PC-3 (cell line): ENCODE measurements at regions not wholly inside any gene's neighbourhood (a gene's known extent, or its start where the extent isn't known, plus 50 kb on each side); places are given as distances from the start of the nearest gene placed in this dataset.

Source experiments
- ATAC-seq: fragments of 200-7000 bp; cut with Tn5 transposase; 2 replicates; pipeline ENCODE4 v1.9.1; 2020; ENCODE audit warnings: mild to moderate bottlenecking, moderate library complexity
- BruUV-seq: library from RNA; stranded (reverse); fragments of 400-500 nt; replicated peaks from 2 replicates; lab custom pipeline; 2021; lab: Mats Ljungman, UMichigan
- CTCF ChIA-PET: fragments of 300-600 bp; sonication (Branson Sonifier 250); formaldehyde crosslinking; loops from one replicate; lab custom pipeline; 2022; ENCODE audit warnings: antibody characterized with exemption; lab: Charles Lee
- POLR2A ChIA-PET: fragments of 300-600 bp; sonication (Branson Sonifier 250); formaldehyde crosslinking; loops from one replicate; lab custom pipeline; 2022; ENCODE audit warnings: antibody characterized with exemption; ENCODE audit not compliant: unreplicated experiment; lab: Charles Lee
- DNase-seq: peaks from one replicate; pipeline ENCODE4 v3.0.0-alpha.2; 2015
- H2AFZ ChIP-seq: fragments of 300-600 bp; sonication (generic); 2 replicates; pipeline ENCODE4 v1.6.0; 2016; ENCODE audit warnings: antibody characterized with exemption, low read length
- H3F3A ChIP-seq: fragments of 300-600 bp; sonication (generic); one replicate; pipeline ENCODE4 v1.6.0; 2017; ENCODE audit warnings: antibody characterized with exemption, low read length, control low read depth, mild to moderate bottlenecking; ENCODE audit not compliant: unreplicated experiment
- H3K27ac ChIP-seq: fragments of 300-600 bp; sonication (generic); 2 replicates; pipeline ENCODE4 v1.5.1; 2016; ENCODE audit warnings: mild to moderate bottlenecking, low read length
- H3K27me3 ChIP-seq: fragments of 300-600 bp; sonication (generic); 2 replicates; pipeline ENCODE4 v1.6.1; 2016; ENCODE audit warnings: low read length, mixed read lengths
- H3K36me3 ChIP-seq: fragments of 300-600 bp; sonication (generic); 2 replicates; pipeline ENCODE4 v1.6.1; 2016; ENCODE audit warnings: low read depth, mixed run types, low read length, mixed read lengths
- H3K4me1 ChIP-seq: fragments of 300-600 bp; sonication (generic); 2 replicates; pipeline ENCODE4 v1.5.1; 2016; ENCODE audit warnings: low read length; ENCODE audit not compliant: insufficient read depth
- H3K4me2 ChIP-seq: fragments of 300-600 bp; sonication (generic); 2 replicates; pipeline ENCODE4 v1.6.0; 2016; ENCODE audit warnings: low read length
- H3K4me3 ChIP-seq: fragments of 300-600 bp; sonication (generic); 2 replicates; pipeline ENCODE4 v1.5.1; 2016; ENCODE audit warnings: mild to moderate bottlenecking, low read length, mixed read lengths
- H3K79me2 ChIP-seq: fragments of 300-600 bp; sonication (generic); 2 replicates; pipeline ENCODE4 v1.6.1; 2017; ENCODE audit warnings: low read length, mixed read lengths
- H3K9ac ChIP-seq: fragments of 300-600 bp; sonication (generic); 2 replicates; pipeline ENCODE4 v1.6.0; 2016; ENCODE audit warnings: mild to moderate bottlenecking, low read length
- H3K9me2 ChIP-seq: fragments of 300-600 bp; sonication (generic); replicated peaks from 2 replicates; pipeline ENCODE4 v1.6.1; 2016; ENCODE audit warnings: mixed run types, low read length, mixed read lengths
- H3K9me3 ChIP-seq: fragments of 300-600 bp; sonication (generic); 2 replicates; pipeline ENCODE4 v1.6.1; 2016; ENCODE audit warnings: low read length, mixed read lengths
- H4K20me1 ChIP-seq: fragments of 300-600 bp; sonication (generic); 2 replicates; pipeline ENCODE4 v1.6.1; 2016; ENCODE audit warnings: low read length, mixed read lengths
- EZH2 ChIP-seq: fragments of 300-600 bp; sonication (generic); IDR thresholded peaks from one replicate; pipeline ENCODE4 v1.6.1; 2017; ENCODE audit warnings: antibody characterized with exemption, mild to moderate bottlenecking, low read length; ENCODE audit not compliant: unreplicated experiment
- EZH2phosphoT487 ChIP-seq: fragments of 300-600 bp; sonication (generic); IDR thresholded peaks from 2 replicates; pipeline ENCODE4 v1.6.1; 2018; ENCODE audit warnings: mild to moderate bottlenecking, antibody characterized with exemption, low read length, borderline replicate concordance
- intact Hi-C: fragments of 100-400 bp; cut with micrococcal nuclease; formaldehyde crosslinking; loops from 2 replicates; pipeline ENCODE4 v1.9.0; 2023
- TF ChIP-seq, protein P1 (sequence below): fragments of 300-600 bp; sonication (generic); conservative IDR thresholded peaks from 2 replicates; pipeline ENCODE4 v1.5.1; 2017; ENCODE audit warnings: antibody characterized with exemption, low read depth, mild to moderate bottlenecking, low read length

DNA sequence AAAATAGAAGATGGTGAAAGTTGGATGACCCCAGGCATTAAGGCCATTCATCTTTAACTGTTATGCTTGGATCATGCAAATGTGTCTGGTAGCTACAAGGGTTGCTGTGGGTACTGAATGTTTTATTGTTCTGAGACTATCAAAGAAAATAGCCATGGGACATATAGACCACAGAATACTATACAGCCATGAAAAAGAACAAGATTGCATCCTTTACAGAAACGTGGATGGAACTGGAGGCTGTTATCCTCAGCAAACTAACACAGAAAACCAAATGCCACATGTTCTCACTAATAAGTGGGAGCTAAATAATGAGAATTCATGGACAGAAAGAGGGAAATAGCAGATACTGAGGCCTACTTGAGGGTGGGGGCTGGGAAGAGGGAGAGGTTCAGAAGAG, 249.0 kb downstream of the LTN1 start:
- no TSS peak for BruUV-seq
- ChIA-PET CTCF (interaction anchor here (0.6 kb wide), 1 partner anchor 186 kb away, joined by 6 read pairs; no protein-coding TSS in a partner anchor), POLR2A (no interaction called here)
- Histone ChIP-seq H3K9me3 (no peaks in the 10 kb centered on the region), H3K9me2 (no peaks in the 10 kb centered on the region), H3K9ac (peak overlapping the region; percentile 28; the same call in 1 of the 2 replicates), H3K4me1 (peaks cover 13% of the 10 kb centered on the region), H3K36me3 (no peaks in the 10 kb centered on the region), H3K27me3 (no peaks in the 10 kb centered on the region), H3K4me2 (no peak overlapping the region), H3K27ac (peak overlapping the region; percentile 24), H3K79me2 (no peaks in the 10 kb centered on the region), H4K20me1 (no peaks in the 10 kb centered on the region), H3K4me3 (no peak overlapping the region), H2AFZ (no peak overlapping the region), H3F3A (no peaks in the 10 kb centered on the region)
- no peak for DNase-seq
- no peak for ATAC-seq
- no peak for TF ChIP-seq EZH2phosphoT487
- TF ChIP-seq, protein P1, sequence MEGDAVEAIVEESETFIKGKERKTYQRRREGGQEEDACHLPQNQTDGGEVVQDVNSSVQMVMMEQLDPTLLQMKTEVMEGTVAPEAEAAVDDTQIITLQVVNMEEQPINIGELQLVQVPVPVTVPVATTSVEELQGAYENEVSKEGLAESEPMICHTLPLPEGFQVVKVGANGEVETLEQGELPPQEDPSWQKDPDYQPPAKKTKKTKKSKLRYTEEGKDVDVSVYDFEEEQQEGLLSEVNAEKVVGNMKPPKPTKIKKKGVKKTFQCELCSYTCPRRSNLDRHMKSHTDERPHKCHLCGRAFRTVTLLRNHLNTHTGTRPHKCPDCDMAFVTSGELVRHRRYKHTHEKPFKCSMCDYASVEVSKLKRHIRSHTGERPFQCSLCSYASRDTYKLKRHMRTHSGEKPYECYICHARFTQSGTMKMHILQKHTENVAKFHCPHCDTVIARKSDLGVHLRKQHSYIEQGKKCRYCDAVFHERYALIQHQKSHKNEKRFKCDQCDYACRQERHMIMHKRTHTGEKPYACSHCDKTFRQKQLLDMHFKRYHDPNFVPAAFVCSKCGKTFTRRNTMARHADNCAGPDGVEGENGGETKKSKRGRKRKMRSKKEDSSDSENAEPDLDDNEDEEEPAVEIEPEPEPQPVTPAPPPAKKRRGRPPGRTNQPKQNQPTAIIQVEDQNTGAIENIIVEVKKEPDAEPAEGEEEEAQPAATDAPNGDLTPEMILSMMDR: no peak
- intact Hi-C loops: loop anchor here (1.0 to 5.0 kb wide), 5 partner anchors 71 to 299 kb away; no protein-coding TSS in a partner anchor

DNA sequence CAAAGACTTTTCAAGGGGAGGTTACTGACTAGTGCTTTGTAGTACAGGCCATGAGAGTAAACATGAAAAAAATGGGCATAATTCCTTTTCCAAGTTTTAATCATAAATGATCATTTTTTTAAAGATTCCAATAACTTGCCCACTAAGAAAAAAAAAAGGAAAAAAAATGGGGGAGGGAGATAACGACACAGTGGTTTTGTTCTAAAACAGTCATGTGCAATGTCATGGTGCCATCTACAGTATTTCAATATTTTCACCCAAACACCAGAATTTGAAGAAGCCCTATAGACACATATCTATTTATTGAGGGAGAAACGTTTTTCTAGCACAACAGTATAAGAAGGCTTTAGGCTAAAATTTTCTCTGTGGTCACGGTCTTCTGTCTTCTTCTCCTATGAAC, 250.2 kb downstream of the LTN1 start:
- Histone ChIP-seq H3K4me1 (peaks cover 22% of the 10 kb centered on the region), H3K4me3 (no peak overlapping the region), H3K9me3 (no peaks in the 10 kb centered on the region), H3K27ac (peak overlapping the region; percentile 29), H3K27me3 (no peaks in the 10 kb centered on the region), H3K36me3 (no peaks in the 10 kb centered on the region), H3K4me2 (no peak overlapping the region), H3K9ac (peak overlapping the region; percentile 28), H3F3A (no peaks in the 10 kb centered on the region), H3K79me2 (no peaks in the 10 kb centered on the region), H3K9me2 (no peaks in the 10 kb centered on the region), H2AFZ (no peak overlapping the region), H4K20me1 (no peaks in the 10 kb centered on the region)
- intact Hi-C loops: loop anchor here (2.0 to 5.0 kb wide), 3 partner anchors 70 to 220 kb away; no protein-coding TSS in a partner anchor
- POLR2A ChIA-PET: no interaction called here
- TF ChIP-seq, protein P1: peak; percentile 85
- TF ChIP-seq EZH2: no peak
- no peak for TF ChIP-seq EZH2phosphoT487
- CTCF ChIA-PET: interaction anchor here (0.6 to 0.7 kb wide), 3 partner anchors 396 to 1497 kb away, joined by 3 to 5 read pairs (median 4); no protein-coding TSS in a partner anchor
- ATAC-seq (peak; percentile 33), DNase-seq (peak; percentile 75)
- BruUV-seq: no TSS peak

DNA sequence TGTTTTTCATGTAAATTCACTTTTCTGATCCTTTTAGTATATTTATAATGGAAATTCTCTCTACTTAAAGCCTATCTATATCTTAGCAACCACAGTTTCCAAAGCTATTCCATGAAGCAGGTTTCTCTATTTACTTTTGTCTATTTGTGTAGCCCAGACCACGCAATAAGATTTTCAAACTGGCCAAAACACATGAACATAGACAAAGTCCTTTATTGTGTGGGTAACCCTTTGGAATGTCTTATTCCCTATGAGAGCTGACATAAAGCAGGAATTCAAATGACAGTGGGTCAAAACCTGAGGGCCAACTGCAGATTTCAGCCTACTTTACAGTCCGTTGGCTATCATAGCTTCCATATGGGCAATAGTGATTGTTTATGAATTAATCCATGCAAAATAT, 252.6 kb downstream of the LTN1 start:
- Histone ChIP-seq H3K4me2 (no peak overlapping the region), H3K4me1 (peaks cover 20% of the 10 kb centered on the region), H3K36me3 (no peaks in the 10 kb centered on the region), H3K9me2 (no peaks in the 10 kb centered on the region), H3K79me2 (no peaks in the 10 kb centered on the region), H3F3A (no peaks in the 10 kb centered on the region), H3K27ac (no peak overlapping the region), H3K27me3 (no peaks in the 10 kb centered on the region), H3K4me3 (no peak overlapping the region), H3K9ac (no peak overlapping the region), H3K9me3 (no peaks in the 10 kb centered on the region), H2AFZ (no peak overlapping the region), H4K20me1 (no peaks in the 10 kb centered on the region)
- TF ChIP-seq EZH2phosphoT487 (no peak), EZH2 (no peak)
- TF ChIP-seq, protein P1: no peak
- intact Hi-C loops: loop anchor here (5.0 kb wide), 2 partner anchors 68 to 203 kb away; no protein-coding TSS in a partner anchor
- no TSS peak for BruUV-seq
- CTCF ChIA-PET: interaction anchor here (0.6 kb wide), 1 partner anchor 968 kb away, joined by 3 read pairs; no protein-coding TSS in a partner anchor
- no peak for DNase-seq
- no peak for ATAC-seq
- POLR2A ChIA-PET: no interaction called here
